GM12875 (cell line): ENCODE measurements at regions not wholly inside any gene's neighbourhood (a gene's known extent, or its start where the extent isn't known, plus 50 kb on each side); places are given as distances from the start of the nearest gene placed in this dataset.

Experiments
- H3K4me3 ChIP-seq: one replicate; pipeline ENCODE4 v1.5.1; 2011; ENCODE audit warnings: low read depth, low read length, control low read depth
- CTCF ChIP-seq: IDR thresholded peaks from 2 replicates; pipeline ENCODE4 v1.5.1; 2011; ENCODE audit warnings: low read depth, mild to moderate bottlenecking, control low read depth, inconsistent platforms, low read length, moderate library complexity, borderline replicate concordance; ENCODE audit not compliant: insufficient read depth

- no peak for TF ChIP-seq CTCF
These were observed 322.6 kb upstream of the SLC10A2 start for GRCh38 chr13:103388839-103389238.

GRCh38 chr13:103386341-103386740 is 320.1 kb upstream of the SLC10A2 start:
- H3K4me3 ChIP-seq = no peak overlapping the region
- TF ChIP-seq CTCF = no peak

More at GRCh38 chr13:103388839-103389238, 322.6 kb upstream of the SLC10A2 start:
- no peak overlapping the region for H3K4me3 ChIP-seq

GRCh38 chr13:103373916-103374315 is 307.7 kb upstream of the SLC10A2 start:
- TF ChIP-seq CTCF = no peak
- H3K4me3 ChIP-seq = no peak overlapping the region

GRCh38 chr13:103371271-103371670 is 305.1 kb upstream of the SLC10A2 start:
- TF ChIP-seq CTCF = no peak
- no peak overlapping the region for H3K4me3 ChIP-seq

- H3K4me3 ChIP-seq = no peak overlapping the region
- no peak for TF ChIP-seq CTCF
These were observed 304.6 kb upstream of the SLC10A2 start for GRCh38 chr13:103370790-103371189.

- no peak for TF ChIP-seq CTCF
- no peak overlapping the region for H3K4me3 ChIP-seq
These were observed 292.2 kb upstream of the SLC10A2 start for GRCh38 chr13:103358255-103358932.

- H3K4me3 ChIP-seq = no peak overlapping the region
- no peak for TF ChIP-seq CTCF
These were observed 290.1 kb upstream of the SLC10A2 start for GRCh38 chr13:103356226-103356864.
